GM12865 (cell line): ENCODE measurements at regions not wholly inside any gene's neighbourhood (a gene's known extent, or its start where the extent isn't known, plus 50 kb on each side); places are given as distances from the start of the nearest gene placed in this dataset.

Experiments used
- DNase-seq: peaks from one replicate; pipeline ENCODE4 v3.0.0; 2010; ENCODE audit warnings: low read depth
- H3K4me3 ChIP-seq: 2 replicates; pipeline ENCODE4 v1.5.1; 2011; ENCODE audit warnings: mild to moderate bottlenecking, low read depth, low read length, control low read depth
- CTCF ChIP-seq: IDR thresholded peaks from 2 replicates; pipeline ENCODE4 v1.5.1; 2011; ENCODE audit warnings: low read length, control low read depth, low read depth, inconsistent platforms; ENCODE audit not compliant: insufficient read depth; ENCODE audit errors: missing control alignments

GRCh38 chr3:182609575-182610156 lies 183.6 kb upstream of the ATP11B start:
- DNase-seq: no peak
- no peak overlapping the region for H3K4me3 ChIP-seq
- no peak for TF ChIP-seq CTCF

- no peak for TF ChIP-seq CTCF
- H3K4me3 ChIP-seq: no peak overlapping the region
- no peak for DNase-seq
Observed at GRCh38 chr3:182612332-182612731, 181.0 kb upstream of the ATP11B start.

GRCh38 chr3:182617500-182617899 lies 175.8 kb upstream of the ATP11B start:
- no peak overlapping the region for H3K4me3 ChIP-seq
- DNase-seq: no peak
- no peak for TF ChIP-seq CTCF

- TF ChIP-seq CTCF: peak; percentile 60
- peak; percentile 37 for DNase-seq
- H3K4me3 ChIP-seq: no peak overlapping the region
Observed at GRCh38 chr3:182618085-182618732, 175.1 kb upstream of the ATP11B start.

- DNase-seq: no peak
- TF ChIP-seq CTCF: no peak
Observed at GRCh38 chr3:182618981-182619591, 174.2 kb upstream of the ATP11B start.

GRCh38 chr3:182620723-182621434 lies 172.4 kb upstream of the ATP11B start:
- DNase-seq: no peak
- no peak for TF ChIP-seq CTCF
- H3K4me3 ChIP-seq: no peak overlapping the region

More at GRCh38 chr3:182618981-182619591, 174.2 kb upstream of the ATP11B start:
- no peak overlapping the region for H3K4me3 ChIP-seq
